HG03025 (cell line): ENCODE measurements at regions not wholly inside any gene's neighbourhood (a gene's known extent, or its start where the extent isn't known, plus 50 kb on each side); places are given as distances from the start of the nearest gene placed in this dataset.
"Not testable (repeated sequence)": the region's sequence is repeated elsewhere in the genome, so short reads cannot be mapped to it uniquely, and the experiment has no call there.

ENCODE experiments used
- ATAC-seq: cut with Tn5 transposase; IDR thresholded peaks from one replicate; pipeline ENCODE4 v1.9.1; 2021; ENCODE audit warnings: mild to moderate bottlenecking, moderate library complexity; ENCODE audit not compliant: unreplicated experiment, low FRiP score

DNA sequence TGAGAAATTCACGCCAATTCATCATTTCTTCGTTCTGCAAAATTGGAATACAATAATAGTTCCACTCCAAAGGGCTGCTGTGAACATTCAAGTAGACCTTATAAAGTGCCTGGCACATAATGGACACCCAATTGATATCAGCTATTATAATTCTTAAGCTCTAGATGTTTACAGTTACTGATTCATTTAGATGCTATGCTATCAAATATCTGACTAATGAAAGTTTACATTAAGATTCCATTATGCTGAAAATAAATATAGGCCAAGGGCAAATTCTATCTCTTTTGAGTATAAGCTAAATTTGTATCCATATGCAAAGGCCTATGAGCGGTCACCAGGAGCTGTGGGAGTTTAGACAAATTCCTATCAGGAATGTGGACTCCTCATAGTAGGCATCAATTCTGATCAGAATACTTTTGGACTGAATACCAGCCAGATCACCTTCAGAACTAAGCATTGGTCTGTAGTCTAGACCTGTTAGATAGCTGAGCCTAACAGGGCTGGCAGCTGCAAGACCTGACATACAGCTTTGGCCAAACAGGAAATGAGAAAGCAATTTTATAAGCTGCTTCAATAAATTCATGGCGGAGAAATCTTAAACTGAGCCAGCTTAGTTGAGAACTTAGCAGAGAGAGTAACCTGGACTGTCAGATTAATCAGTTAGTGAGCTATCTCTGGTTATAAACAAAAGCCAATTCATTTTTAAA, 384.3 kb upstream of the ACTRT1 start:
- no peak for ATAC-seq

DNA sequence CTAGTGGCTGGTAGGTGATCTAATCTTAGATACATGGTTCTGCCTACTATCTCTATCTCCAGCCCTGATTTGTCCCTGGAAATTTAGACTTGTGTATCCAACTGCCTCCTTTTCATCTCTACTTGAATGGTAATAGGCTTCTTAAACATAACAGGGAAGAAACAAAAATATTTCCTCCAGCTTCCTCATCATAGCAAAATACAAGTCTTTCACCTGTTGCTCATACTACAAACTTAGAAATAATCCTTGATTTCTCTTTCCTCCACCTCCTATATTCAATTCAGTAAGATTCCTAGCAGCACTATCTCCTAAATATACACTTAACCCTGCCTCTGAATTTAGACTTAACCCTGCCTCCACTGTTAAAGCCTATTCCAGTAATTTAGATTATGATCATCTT, 373.3 kb upstream of the ACTRT1 start:
- ATAC-seq = no peak

DNA sequence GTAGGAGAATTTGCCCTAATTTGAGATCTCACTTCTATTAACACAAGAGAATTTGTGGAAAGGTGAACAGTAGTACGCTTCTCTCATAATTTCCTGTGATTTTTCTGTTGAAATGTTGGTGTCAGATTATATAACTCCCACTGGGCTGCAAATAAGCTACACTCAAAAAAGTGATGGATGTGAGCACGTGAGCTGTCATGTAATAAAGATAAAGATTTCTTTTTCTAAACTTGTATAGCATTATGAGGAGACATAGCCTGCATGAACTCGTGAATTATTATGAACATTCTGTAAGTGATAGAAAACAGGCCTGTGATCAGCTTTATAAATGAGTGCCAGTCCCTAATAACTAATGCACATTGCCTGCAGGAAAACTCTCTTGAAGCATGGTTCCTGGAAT, 356.6 kb upstream of the ACTRT1 start:
- no peak for ATAC-seq

DNA sequence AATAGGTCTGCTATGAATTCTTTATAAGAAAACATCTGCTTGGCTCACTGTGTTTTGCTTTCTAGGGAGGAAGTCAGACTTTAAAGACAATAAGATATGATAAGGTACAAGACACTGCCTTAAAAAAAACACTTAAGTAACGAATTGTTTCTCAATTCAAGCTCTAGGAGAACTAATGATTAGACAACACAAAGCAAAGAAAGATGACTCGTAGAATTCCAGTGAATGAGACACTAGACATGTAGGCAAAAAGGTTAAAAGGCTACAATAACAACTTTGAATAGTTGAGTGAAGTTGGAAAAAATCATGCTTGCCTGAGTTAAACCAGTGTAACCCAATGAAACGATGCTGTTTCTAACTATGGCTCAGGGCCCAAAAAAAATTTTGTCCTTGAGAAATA, 344.4 kb upstream of the ACTRT1 start:
- ATAC-seq = no peak

DNA sequence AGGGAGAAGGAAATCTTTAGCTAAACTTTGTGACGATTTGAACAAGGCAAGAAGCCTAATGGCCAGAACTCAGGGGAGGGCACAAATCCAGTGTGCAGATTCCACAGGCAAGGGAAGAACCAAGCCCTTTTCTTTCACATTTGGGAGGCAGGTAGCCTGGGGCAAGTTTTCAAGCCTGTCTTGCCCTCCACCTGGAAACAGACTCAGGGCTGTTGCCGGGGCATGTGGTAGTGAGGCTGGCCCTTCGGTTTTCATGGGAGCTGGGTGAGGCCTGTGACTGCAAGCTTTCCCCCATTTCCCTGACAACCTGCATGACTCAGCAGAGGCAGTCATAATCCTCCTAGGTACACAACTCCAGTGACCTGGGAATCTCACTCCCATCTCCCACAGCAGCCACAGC, 331.6 kb upstream of the ACTRT1 start:
- ATAC-seq = not testable (repeated sequence)

DNA sequence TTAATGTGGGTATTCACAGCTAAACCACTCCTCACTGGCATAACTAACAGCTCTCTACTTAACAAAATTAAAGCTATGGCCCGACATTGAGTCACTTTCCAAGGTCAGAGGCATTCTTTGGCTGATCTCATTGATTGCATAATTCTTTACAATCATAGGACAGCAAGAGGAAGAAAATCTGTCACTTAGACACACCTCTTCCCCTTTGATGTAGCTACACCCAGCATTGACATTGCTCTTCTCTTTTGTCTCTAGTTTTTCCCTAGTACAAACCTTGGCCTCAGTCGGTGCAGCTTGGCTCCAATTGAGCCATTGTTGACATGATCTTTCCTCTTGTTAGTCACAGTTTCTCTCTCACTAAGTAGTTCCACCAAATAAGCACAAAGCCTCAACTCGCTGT, 313.3 kb upstream of the ACTRT1 start:
- ATAC-seq = no peak

DNA sequence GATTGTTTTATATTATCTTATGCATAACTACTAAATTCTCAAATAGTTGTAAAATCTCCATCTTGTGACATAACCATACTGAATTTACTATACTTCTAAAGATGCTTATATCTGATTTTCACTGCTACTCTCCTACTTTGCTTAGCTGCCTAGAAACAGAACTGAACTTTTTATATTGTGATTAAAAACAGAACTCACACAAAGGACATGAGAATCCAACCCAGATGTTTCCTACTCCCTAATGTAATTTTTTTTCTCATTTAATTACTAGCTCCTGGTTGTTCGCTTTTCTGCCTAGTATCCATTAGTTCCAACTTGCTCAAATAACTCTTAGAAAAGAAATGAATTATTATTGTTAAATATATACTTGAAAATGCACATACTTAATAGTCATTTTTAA, 283.5 kb upstream of the ACTRT1 start:
- no peak for ATAC-seq

DNA sequence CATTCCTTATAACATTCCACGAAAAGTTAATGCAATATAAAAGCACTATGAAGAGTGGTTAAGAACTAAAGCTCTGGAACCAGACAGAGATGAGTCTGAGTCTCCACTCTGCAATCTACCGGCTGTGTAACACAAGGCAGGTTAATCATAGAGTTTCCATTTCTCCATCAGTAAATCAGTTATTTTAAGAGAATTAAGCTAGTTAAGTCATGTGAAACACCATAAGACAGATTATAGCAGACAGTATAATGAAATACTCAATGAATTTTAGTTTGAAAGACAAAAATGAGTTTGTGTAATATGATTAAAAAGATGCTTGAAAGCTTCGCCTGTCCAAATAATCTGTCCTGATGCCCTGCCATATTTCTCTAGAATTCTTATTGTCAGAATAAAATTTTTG, 282.6 kb upstream of the ACTRT1 start:
- no peak for ATAC-seq

DNA sequence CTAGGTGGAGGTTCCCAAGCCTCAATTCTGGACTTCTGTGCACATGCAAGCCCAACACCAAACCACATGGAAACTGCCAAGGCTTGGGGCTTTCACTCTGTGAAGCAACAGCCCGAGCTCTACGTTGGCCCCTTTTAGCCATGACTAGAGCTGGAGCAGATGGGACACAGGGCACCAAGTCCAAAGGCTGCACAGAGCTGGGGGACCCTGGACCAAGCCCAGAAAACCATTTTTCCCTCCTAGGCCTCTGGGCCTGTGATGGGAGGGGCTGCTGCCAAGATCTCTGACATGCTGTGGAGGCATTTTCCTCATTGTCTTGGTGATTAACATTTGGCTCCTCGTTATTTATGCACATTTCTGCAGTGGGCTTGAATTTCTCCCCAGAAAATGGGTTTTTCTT, 258.7 kb upstream of the ACTRT1 start:
- ATAC-seq = no peak

DNA sequence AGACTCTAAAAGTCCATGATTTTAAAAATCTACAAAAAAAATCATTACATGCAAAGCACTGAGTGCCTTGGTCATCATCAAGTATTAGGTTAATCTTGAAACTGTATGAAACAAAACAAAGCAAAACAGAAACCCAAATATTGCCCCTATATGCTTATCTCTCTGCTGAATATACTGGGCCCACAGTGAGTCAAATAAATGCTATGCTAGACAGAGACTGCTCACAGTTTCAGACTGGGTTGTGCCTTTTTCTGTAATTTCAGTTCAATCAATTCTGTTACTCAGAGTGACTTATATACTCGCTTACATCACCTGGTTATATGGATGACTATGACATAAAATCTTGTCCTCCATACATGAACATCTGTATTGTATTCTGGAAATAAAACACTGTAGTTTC, 257.1 kb upstream of the ACTRT1 start:
- no peak for ATAC-seq

DNA sequence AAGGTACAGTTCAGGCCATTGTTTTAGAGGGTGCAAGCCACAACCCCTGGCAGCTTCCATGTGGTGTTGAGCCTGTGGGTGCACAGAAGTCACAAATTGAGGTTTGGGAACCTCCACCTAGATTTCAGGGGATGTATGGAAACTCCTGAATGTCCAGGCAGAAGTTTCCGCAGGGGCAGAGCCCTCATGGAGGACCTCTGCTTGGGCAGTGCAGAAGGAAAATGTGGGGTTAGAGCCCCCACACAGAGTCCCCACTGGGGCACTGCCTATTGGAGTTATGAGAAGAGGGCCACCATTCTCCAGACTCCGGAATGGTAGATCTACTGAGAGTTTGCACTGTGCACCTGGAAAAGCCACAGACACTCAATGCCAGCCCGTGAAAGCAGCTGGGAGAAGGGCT, 242.0 kb upstream of the ACTRT1 start:
- ATAC-seq = no peak

DNA sequence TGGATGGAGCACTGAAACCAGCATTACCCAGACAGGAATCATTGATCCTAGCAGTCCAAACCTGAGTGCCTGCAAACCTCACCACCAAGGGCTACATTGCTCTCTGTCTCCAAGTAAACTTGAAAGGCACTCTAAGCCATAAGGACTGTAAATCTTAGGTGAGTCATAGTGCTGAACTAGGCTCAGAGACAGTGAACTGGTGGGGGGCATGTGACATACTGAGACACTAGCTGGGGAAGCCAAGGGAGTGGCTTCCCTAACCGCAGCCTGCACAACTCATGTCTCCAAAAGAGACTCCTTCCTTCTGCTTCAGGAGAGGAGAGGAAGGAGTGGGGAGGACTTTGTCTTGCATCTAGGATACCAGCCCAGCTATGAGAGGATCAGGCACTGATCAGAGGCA, 235.5 kb upstream of the ACTRT1 start:
- ATAC-seq = no peak

DNA sequence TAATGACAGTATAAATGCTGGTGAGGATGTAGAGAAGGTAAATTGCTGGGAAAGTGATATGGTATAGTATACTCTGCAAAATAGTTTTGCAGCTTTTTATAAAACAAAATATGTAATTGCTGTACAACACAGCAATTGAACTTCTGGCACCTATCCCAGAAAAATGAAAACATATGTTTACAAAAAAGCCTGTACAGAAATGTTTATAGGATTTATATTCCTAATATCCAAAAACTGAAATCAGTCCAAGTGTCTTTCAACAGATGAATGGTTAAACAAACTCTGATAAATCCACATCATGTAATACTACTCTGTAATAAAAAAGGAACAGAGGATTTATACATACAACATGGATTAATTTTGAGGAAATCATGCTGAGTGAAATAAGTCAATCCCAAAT, 198.4 kb upstream of the ACTRT1 start:
- no peak for ATAC-seq

DNA sequence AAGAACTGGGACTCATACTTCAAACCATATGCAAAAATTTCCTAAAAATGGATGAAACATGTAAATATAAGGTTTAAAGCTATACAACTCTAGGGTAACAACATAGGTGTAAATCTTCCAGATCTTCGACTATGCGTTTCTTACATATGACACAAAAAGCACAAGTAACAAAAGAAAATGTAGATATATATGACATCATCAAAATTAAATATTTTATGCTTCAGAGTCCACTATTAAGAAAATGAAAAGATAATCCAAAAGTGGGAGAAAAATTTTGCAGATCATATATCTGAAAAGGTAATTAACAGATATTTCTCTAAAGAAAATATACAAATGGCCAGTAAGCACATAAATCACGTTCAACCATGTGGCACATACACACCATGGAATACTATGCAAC, 164.2 kb upstream of the ACTRT1 start:
- ATAC-seq = no peak

DNA sequence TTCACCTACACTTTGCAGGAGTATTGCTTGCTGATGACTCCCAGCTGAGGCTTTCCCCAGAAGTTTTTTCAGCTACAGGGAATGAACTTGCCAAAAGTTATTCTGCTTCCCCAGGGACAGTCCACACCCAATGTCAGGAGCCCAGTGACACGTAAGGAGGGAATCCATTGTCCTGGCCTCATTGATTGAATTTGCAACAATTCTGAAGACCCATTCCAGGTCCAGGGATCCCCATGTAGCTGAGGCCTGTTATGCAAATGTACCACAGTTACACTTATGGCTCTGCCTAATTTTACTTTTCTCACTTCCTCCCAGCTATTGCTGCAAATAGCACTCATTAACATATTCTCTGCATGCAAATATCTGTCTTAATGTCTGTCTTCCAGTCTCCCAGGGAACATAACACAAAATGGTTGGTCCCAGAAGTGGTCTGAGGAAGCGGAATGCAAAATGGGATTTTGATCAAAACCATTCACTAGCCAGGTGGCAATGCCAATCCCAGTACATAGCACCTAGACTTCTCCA, 113.7 kb upstream of the ACTRT1 start:
- no peak for ATAC-seq

DNA sequence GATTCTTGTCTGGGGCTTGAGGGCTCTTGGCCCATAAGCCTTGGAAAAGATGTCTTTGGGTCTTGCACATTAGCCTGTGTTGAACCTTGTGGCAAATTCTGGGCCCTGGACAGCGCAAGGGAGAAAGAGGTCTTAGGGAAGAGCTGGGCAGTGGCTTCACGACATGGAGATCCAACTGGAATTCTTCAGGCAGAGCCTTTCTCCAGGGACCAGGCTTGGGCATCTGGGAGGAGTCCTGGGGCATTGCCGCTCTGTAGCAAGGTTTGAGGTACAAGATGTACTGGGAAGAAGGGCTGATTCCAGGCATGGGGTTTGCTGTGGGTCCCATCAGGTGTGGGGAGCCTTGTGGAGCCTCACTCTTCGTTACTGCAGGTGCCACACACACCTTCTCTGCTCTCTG, 104.0 kb upstream of the ACTRT1 start:
- no peak for ATAC-seq

DNA sequence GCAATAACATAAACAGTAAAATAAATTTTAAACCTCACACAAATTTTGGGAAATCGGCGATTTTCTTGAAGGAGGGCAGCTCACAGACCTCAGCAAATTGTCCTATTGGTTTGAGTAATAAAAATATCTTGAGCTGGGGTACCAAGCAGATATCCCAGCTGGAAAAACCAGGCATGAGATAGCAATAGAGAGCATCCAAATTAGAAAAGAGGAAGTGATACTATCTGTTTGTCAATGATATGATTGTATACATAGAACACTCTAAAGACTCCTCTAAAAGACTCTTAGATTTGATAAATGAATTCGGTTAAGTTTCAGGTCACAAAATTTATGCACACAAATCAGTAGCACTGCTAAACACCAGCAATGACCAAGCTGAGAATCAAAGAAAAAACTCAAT, 90.5 kb upstream of the ACTRT1 start:
- ATAC-seq = no peak

DNA sequence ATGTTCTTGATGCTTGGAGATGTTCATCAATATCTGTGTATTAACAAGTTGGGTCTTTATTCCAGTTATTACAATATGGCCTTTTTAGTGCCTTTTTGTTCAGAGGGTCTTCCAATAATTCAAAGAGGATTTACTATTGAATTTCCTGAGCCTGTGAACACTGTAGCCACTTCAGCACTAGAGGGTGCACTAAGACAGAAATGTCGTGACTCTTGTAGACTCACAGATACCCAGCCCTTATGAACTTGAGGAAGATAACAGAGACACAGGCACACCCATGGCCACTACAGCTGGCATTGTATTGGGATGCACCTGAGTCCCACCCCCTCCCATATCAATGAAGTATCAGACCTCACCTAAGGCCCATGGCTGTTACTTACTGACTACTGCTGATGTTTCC, 54.4 kb upstream of the ACTRT1 start:
- ATAC-seq = no peak

DNA sequence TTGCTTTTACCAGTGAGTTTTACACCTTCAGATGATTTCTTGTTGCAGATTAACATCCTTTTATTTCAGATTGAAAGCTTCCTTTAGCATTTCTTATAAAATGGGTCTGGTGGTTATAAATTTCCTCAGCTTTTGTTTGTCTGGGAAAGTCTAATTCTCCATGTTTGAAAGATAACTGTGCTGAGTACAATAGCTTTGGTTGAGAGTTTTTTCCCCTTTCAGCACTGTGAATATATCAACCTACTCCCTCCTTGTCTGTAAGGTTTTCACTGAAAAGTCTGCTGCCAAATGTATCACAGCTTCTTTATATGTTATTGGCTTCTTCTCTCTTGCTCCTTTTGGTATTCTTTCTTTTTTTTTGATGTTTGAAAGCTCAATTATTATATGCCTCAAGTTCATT, 53.5 kb upstream of the ACTRT1 start:
- no peak for ATAC-seq
